HuH-7.5 (cell line): ENCODE measurements at regions not wholly inside any gene's neighbourhood (a gene's known extent, or its start where the extent isn't known, plus 50 kb on each side); places are given as distances from the start of the nearest gene placed in this dataset.

Source experiments
- DNase-seq: peaks from one replicate; pipeline ENCODE4 v3.0.0; 2011; ENCODE audit warnings: low spot score

DNA sequence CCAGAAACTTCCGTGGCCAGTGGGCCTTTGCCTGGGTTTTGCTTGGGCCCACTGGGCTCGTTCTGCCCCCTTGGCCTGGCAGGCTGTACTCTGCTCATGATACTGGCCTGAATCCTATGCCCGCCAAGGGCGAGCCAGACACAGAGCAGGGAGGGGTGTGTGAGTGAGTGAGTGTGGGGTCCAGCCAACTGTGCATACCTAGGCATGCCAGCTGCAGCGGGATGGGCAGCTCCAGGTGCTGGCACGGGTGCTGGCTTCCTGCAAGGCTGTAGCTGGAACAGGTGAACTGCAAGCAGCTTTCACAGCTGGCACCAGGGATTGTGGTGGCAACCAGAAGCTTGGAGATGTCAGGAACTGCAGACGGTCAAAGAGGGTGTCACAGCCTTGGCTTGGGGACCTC is 1276.4 kb downstream of the SLC16A7 start:
- no peak for DNase-seq

DNA sequence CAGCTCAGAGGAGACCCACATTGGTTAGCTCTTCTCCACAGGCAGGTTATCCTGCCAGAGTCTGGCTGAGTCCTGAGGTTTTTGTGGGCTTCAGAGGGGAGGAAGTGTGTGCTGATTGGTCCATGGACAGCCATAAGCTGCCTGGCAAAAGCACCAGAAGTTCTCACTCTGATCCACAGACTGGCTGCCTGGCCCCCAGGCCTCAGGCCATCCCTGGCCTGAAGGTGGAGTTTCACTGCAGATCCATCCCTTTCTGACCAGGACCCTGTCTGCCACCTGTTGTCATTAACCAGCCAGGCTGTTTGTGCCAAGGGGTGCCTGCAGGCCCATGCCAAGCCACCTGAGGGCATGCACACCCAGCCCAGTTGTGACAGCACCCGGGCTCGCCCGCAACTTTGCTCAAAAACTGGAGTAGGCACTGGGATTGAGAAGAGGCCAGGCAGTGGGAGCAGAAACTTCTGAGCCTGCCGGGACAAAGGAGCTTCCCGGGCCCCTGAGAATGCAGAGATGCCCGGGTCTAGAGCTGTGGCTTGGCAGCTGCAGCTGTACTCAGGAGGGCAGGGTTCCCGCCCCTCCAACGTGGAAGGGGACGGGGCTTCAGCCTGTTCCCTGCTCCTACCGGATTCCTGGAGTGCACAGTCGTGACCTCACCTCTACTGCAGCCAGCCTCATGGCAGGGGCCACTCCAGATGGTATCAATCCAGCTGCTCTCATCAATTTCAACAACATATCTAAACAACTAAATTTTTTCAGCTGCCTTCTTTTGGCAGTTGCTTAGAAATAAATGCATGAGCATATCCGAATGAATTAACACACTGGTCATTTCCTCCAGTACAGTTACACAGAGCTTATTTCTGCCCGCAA is 1277.3 kb downstream of the SLC16A7 start:
- DNase-seq, result no peak

DNA sequence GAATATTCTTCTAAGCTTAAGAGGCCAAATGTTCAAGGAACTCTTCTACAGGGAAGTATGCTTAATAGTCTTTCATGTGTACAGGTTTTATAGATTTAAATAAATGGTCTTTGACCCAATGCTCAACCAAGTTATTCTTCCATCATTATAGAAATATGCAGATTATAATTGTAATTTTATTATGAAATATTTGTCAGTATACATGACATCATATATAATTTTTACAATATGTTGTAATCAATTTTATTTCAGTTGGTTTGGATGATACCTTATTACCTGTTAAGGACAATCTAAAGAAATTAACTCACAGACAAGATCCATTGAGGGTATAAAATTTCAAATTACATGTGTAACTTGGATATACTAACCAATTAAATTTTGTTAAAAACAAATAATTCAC is 1278.3 kb downstream of the SLC16A7 start:
- no peak for DNase-seq

DNA sequence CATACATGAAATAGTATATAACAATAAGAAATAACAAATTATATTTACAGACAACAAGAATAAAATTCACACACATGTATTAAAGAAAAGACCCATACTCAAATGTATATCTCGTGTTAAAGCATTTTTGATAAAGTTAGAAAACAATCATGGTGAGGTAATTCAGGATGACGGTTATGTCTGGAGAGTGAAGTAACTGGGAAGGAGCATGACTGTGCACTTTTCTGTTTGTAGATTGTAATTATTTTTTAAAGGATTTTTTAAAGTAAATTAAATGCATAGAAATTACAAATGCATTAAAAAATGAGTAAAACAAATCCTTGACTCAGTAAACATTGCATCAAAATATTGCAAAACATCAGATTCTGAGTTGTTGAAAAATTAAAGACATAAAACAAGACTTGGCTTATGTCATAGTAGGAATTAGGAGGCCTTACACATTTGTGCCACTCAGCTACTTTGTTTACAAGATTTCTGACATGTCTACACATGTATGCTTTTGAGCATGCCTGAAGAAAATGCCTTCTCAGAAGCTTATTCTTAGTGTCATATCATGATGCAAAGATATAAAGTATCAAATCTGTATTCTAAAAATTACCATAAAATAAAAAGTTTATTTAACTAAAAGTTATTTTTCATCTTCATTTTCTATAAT is 1325.1 kb downstream of the SLC16A7 start:
- no peak for DNase-seq

DNA sequence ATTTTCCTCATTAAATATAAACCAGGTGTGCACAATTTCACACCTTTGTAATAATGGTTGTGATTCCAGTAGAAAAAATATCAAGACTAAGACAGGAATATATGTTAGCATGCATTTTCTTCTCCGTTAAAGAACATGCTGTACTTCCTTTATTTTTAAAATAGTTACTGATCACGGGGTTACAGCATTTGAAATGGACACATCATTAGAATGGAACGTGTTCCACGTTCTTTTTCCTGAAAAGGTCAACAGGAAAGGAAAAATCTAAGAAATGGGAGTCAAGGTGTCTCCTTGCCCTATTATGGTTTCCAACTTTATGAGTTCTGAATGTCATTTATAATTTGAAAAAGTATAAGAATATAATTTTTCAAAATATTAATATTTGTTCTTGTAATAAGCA is 1325.7 kb downstream of the SLC16A7 start:
- DNase-seq, result no peak

DNA sequence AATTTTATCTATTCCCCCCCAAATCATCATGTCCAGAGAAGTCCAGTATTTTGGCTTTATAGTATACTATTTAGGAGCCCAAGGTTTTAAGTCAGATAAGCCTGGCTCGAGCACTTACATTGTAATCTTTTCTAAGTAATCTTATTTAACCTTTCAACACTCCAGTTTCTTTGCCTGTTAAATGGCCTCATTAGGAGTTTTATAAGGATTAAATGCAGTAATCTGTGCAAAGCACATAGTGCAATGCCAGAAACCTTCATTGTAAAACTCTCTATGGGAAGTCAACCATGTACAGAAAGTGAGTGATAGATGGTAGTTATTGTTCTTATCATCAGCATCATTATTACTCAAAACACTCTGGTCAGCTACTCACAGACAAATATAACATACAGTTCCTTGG is 1330.4 kb downstream of the SLC16A7 start:
- no peak for DNase-seq

DNA sequence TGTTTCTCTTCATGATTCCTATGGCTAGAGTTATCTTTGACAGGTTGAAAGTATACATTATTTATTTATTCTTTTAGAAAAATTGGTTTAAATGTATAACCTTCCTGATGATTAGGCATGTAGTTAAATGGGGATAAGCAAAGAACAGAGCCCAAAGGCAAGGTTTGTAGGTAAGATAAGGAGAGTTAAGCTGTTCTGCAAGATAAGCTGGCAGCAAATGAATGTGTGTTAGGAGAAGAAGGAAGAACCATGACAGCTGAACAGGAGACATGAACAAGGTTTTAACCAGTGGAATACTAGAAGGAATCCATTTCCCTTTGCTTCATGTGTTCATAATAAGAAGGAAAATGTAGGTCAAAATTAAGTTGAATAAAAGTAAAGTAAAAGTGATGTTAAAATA is 1330.1 kb upstream of the USP15 start:
- no peak for DNase-seq

DNA sequence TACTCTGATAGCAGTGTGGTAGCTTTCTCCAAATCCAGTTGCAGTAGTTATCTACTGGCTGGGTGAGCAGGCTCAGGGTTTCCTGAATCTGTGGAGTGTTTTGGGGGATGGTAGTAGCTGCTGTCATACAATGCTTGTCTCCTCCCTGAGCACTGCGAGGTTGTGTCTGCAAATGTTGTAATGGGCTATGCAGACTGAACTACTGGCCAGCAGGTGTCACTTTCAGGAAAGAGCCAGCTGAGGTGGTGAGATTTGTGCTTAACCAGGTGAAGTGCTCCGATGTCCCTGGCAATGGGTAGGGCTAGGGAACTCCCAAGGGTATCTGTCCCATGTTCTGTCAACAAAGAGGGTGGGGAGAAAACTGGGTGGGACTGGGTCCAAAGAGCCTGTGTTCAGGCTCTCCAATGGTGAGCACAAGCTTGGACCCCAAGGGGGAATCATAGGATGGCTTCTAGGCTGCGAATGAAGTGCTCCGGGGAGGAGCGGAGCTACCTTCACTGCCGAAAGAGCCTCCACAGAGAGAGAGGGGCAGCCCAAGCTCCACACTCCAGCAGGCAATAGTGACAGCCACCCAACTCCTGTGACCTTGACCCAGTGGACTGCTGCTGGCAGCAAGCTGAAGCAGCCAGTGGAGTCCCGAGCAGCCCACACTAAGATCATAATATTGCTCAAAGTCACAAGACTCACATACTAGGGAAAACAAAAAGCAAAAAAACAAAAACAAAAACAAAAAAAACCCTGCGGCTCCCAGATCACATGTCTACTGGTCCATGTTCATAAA is 1324.0 kb upstream of the USP15 start:
- DNase-seq, result no peak

DNA sequence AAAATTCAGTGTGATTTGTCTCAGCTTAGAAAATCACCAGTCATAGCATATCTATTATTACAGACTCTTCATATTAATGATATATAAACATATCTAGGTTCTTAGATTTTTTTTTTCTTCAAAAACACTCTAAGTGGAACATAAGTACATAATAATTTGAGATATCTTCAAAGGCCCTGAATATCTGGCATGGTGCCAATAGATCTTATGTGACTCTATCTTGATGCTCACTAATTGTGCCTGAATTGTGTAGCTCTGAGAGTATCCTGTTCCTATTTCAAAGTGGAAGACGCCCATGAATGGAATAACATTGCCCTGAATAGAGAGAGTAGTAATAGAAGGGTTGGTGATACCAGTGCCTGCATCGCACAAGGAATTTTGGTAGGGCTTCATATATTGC is 1312.7 kb upstream of the USP15 start:
- DNase-seq, result no peak

DNA sequence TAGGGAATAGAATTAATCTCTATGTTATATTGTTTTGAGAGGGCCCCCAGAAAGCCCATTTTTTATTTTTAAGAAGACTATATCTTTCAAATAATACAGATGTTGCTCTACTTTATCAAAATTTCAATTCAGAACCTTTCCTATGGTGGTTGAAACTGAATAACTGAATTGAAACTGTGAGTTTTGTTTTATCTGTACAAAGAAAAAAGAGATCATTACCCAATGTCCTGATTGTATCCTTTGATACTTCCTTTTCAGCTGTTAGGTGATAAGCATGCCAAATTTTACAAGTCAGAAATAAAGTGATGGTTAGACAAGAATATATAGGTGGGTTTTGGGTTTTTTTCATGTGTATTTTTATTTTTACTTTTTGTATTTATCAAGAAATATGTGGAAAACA is 1293.1 kb upstream of the USP15 start:
- no peak for DNase-seq

DNA sequence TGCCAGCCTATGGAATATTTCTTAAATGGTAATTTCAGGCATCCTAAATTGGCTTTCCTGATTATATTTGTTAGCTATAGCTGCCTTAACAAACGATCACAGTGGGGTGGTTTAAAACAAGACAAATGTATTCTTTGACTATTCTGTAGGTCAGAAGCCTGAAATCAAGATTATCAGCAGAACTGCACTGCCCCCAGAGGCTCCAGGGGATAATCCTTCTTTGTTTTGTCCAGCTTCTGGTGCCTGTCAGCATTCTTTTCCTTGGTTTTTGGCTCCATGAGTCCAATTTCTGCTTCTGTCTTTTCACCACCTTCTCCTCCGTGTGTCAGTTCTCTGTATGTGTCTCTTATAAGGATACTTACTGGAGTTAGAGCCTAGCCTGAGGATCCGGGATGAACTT is 1282.2 kb upstream of the USP15 start:
- DNase-seq, result peak; percentile 10

DNA sequence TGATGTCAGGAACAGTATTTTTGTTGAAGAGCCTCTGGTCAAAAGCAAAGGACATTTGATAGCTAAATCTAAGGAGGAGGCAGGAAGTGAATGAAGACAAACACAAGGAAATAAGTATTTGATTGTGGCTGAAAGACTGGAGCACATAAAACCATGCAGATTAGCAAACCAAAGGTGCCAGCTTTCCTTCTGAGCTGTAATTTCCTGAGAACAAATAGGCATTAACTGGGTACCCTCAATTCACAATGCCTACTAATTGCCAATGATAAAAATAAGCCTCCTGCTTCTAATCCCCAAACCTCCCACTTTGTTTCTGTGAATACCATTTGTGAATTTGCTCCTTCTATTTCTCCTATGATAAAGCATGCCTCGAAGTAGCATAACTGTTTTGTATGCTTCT is 1279.6 kb upstream of the USP15 start:
- no peak for DNase-seq

DNA sequence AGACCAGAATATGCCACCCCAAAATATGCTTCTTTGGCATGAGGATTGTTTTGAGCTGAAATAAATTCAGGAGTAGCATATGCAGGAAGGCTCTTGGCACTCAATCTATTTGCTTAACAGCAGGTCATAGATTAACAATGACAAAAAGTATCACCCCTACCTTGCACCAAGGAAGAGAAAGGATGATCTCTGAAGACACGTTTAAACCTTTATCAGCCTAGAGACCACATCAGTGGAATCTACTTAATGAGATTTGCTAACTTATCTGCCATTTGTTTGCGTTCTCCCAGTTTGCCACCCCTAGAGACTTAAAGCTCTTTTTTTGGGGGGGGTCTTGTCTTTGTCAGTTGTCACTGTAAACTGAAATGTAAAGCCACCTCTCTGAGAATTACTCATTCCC is 1278.7 kb upstream of the USP15 start:
- DNase-seq, result no peak

DNA sequence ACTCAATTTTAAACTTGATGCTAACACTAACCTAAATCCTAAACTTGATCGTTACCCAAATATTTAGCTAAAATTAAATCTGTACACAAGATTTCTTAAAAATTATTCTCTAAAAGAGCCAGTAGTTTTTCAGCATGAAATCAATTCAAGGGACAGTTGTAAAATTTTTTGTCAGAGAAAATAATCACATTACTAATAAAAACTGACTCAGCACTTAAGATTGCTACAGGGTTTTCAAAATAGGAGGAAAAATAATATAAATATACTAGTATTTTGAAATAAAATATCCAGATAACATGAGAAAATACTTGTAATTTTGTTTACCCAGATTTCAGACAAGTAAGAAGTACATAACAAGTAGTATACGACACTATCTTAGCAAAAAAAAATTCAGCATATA is 1268.1 kb upstream of the USP15 start:
- no peak for DNase-seq

DNA sequence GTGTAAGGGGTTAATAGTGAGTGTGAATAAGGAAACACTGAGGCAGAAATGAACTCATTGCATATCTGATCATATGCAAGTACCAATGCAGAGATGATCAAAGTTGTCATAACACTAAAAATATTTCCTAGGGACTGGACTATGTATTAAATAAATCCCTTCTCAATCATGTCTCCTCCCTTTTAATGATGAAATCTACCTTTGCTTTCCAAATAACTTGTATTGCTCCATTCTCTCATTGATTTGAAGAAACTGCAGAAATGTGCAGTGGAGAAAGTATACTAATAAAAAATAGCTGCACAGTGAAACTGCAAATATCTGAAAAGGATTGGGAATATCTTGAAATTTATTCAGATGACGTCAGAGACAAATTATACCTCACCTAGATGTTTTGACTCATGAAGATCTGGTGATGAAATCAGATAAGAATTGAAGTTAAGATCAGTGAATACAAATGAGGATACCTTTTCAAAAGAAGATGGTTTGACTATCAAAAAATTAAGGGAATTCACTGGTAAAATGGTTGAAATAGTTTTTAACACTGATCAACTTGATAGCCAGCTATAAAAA is 1264.9 kb upstream of the USP15 start:
- no peak for DNase-seq

DNA sequence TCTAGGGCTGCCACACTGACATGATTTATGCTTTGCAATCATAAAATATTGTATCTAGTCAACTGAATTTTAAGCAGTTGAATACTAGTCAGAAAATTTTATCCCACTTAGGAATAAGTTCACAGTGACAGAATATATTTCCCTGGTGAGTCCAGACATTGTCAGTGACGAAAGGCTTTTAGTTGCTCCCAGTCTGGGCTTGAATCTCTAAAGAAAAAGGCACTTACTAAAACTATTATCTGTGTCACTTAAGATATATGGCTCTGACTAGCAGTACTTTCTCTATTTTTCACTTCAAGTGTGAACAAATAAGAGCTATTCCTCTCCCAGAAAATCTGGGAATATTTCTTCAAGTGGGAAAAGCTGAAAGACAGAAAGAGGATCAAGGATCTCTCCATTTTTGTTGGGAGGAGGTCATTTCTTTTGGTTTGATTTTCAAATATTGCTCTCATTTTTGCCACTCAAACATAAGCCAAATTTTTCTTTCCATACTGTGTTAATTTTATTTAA is 1262.3 kb upstream of the USP15 start:
- no peak for DNase-seq

DNA sequence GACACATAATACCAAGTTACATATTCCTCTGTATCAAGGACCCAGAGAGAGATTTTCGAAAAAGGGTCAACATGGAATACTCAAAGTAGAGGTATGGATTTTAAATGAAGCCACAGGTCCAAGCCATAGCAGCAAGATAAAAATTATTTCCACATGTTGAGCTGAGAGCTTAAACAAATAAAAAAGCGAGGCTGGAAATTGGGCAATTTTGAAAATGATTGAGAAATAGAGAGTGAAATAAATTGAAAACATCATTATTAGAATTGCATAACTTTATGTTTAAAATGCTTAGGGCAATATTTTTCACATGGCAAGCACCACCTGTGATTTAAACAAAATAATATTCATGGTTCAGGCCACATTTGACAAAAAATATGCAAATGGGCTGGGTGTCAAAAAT is 1251.0 kb upstream of the USP15 start:
- no peak for DNase-seq

DNA sequence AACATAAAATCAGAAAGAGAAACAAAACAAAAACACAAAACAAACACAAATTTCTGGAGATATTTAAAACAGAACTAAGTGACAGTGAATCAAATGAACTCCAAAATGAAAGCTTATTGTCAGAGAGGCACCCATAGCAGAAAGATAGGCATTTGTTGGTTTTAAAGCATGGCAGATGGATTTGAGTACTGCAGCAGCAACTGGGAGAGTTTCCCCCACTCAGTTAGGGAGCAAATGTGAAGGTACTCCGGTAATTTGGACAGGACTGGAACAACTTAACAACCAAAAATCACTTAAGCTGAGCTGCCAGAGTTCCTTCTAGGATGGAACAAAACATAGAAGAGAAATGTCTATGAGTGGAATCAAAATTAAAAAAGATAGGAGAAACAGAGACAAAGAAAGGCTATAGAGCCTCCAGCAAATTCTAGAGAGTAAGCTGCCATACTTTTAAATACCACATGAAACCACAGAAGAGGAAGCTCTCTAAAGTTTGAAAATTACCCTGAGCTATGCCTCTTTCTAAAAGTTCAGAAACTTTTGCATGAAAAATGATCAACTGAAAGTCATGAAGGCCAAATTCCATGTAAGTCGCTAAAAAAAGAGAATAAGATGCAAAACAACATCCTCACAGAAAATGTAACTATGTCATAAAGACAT is 1248.3 kb upstream of the USP15 start:
- DNase-seq, result no peak

DNA sequence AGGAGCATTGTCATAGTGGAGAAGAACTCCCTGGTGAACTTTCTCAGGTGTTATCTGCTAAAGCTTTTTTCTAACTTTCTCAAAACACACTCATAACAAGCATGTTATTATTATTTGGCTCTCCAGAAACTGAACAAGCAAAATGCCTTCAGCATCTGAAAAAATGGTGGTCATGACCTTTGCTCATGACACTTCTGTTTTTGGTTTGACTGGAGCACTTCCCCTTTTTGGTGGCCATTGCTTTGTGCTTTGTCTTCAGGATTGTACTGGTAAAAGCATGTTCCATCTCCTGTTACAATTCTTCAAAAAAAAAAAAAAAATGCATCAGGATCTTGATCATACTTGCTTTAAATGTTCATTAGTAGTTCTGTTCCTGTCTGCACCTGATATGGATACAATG is 1241.6 kb upstream of the USP15 start:
- DNase-seq, result no peak

DNA sequence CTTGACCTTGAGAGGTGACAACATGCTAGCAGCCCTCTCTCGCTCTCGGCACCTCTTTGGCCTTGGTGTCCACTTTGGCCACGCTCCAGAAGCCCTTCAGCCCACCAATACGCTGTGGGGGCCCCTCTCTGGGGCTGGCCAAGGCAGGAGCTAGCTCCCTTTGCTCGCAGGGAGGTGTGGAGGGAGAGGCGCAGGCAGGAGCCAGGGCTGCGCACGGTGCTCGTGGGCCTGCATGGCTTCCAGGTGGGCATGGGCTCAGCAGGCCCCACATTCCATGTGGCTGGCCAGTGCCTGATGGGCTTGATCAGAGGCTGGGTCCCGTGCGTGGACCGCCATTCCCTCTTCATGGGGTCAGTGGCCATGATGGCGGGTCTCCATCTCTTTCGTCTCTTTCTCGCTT is 1237.0 kb upstream of the USP15 start:
- DNase-seq, result no peak

DNA sequence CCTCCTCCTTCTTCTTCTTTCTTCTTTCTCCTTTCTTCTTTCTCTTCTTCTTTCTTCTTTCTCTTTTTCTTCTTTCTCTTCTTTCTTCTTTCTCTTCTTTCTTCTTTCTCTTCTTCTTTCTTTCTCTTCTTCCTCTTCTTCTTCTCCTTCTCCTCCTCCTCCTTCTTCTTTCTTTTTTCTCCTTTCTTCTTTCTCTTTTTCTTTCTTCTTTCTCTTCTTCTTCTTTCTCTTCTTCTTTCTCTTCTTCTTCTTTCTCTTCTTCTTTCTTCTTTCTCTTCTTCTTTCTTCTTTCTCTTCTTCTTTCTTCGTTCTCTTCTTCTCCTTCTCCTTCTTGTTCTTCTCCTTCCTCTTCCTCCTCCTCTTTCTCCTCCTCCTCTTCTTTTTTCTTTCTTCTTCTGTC is 1230.7 kb upstream of the USP15 start:
- DNase-seq, result no peak

DNA sequence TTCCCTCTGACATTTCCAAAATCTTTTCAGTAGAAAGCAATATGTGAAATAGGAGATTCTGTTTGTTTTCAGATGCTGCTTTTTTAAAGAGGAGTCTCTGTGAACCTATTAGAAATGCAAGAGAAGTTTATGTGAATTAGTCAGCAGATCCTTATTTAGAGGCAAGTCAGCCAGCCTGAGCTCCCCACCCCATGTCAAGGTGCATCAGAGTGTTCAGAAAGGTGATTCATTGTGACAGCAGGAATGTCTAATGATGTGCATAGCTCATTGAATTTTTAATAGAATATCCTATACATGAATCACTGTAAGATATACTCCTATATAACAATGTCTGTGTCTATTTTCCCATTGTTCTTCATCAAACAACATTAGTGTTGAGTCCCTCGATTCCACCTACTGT is 1222.4 kb upstream of the USP15 start:
- no peak for DNase-seq
